ENCODE measurements at regions not wholly inside any gene's neighbourhood (a gene's known extent, or its start where the extent isn't known, plus 50 kb on each side); places are given as distances from the start of the nearest gene placed in this dataset.

DNA sequence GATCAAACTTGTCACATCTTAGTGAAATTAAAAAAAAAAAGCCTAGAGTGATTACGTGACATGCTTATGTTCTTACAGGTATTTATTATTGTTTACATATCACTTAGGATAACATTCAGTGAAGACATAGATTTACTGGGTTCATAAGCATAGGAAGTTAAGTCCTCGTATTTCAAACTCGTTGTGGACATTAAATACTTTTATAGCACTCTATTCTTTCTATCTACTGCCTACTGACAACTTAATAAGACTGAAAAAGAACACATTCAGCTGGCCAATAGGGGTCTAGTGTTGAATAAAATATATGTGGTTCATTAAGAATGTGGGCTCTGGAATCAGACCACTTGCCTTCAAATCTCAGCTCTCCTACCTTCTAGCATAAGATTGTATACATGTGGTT is 1927.4 kb downstream of the PCDH9 start:
- TF ChIP-seq, protein P1, sequence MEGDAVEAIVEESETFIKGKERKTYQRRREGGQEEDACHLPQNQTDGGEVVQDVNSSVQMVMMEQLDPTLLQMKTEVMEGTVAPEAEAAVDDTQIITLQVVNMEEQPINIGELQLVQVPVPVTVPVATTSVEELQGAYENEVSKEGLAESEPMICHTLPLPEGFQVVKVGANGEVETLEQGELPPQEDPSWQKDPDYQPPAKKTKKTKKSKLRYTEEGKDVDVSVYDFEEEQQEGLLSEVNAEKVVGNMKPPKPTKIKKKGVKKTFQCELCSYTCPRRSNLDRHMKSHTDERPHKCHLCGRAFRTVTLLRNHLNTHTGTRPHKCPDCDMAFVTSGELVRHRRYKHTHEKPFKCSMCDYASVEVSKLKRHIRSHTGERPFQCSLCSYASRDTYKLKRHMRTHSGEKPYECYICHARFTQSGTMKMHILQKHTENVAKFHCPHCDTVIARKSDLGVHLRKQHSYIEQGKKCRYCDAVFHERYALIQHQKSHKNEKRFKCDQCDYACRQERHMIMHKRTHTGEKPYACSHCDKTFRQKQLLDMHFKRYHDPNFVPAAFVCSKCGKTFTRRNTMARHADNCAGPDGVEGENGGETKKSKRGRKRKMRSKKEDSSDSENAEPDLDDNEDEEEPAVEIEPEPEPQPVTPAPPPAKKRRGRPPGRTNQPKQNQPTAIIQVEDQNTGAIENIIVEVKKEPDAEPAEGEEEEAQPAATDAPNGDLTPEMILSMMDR (conservative IDR thresholded peaks at IDR 0.05; ENCODE audit: low read length): no peak
- no peak for TF ChIP-seq EZH2phosphoT487 (IDR thresholded peaks at IDR 0.05; ENCODE audit: borderline replicate concordance)

Data from Loucy (cell line).